Colonic mucosa (tissue), 4 donors: ENCODE measurements at regions not wholly inside any gene's neighbourhood (a gene's known extent, or its start where the extent isn't known, plus 50 kb on each side); places are given as distances from the start of the nearest gene placed in this dataset.

Experiments used
- DNase-seq: peaks from one replicate; pipeline ENCODE4 v3.0.0-alpha.2; 2020
- H3K27ac ChIP-seq: fragments of 200-600 bp; one replicate; pipeline ENCODE4 v1.8.0; 2021
- H3K27me3 ChIP-seq: fragments of 200-600 bp; one replicate; pipeline ENCODE4 v1.8.0; 2021
- H3K36me3 ChIP-seq: fragments of 200-600 bp; one replicate; pipeline ENCODE4 v1.8.0; 2021
- H3K4me1 ChIP-seq: fragments of 200-600 bp; one replicate; pipeline ENCODE4 v1.8.0; 2021; ENCODE audit warnings: mild to moderate bottlenecking
- H3K4me3 ChIP-seq: fragments of 200-600 bp; one replicate; pipeline ENCODE4 v1.8.0; 2021
- H3K9ac ChIP-seq, 2 donors: one replicate each; pipeline ENCODE4 v1.7.0; 2013; ENCODE audit warnings: control low read depth in 2 of 2, low read depth in 2 of 2, low read length in 2 of 2
- H3K9me3 ChIP-seq: fragments of 200-600 bp; one replicate; pipeline ENCODE4 v1.8.0; 2021
- CTCF ChIP-seq: fragments of 200-600 bp; IDR thresholded peaks from one replicate; pipeline ENCODE4 v1.8.0; 2022; ENCODE audit warnings: antibody characterized with exemption, mild to moderate bottlenecking
- intact Hi-C: fragments of 100-400 bp; cut with DNase I; formaldehyde crosslinking; loops from one replicate; pipeline ENCODE4 v1.14.1; 2022
- donor health status: healthy.
- donor health status: DM: no; HTN: no; CAD: no.
- donor health status: DM: no; HTN: no; CAD: no.

- H3K4me3 ChIP-seq: no peak overlapping the region
- H3K4me1 ChIP-seq: no peaks in the 10 kb centered on the region
- intact Hi-C loops: loop anchor here (10.0 kb wide), 2 partner anchors 279 to 1479 kb away; no protein-coding TSS in a partner anchor
- no peak overlapping the region for H3K9ac ChIP-seq
- no peak for DNase-seq
- H3K27ac ChIP-seq: no peak overlapping the region
- no peaks in the 10 kb centered on the region for H3K9me3 ChIP-seq
- H3K27me3 ChIP-seq: no peaks in the 10 kb centered on the region
- no peaks in the 10 kb centered on the region for H3K36me3 ChIP-seq
- no peak for TF ChIP-seq CTCF
Observed at GRCh38 chr21:28333578-28334075, 659.0 kb downstream of the LTN1 start.

- Histone ChIP-seq H3K4me3 (no peak overlapping the region), H3K9me3 (no peaks in the 10 kb centered on the region), H3K27ac (no peak overlapping the region), H3K9ac (no peak overlapping the region), H3K36me3 (no peaks in the 10 kb centered on the region), H3K4me1 (no peaks in the 10 kb centered on the region), H3K27me3 (no peaks in the 10 kb centered on the region)
- no peak for DNase-seq
- intact Hi-C loops: loop anchor here (10.0 kb wide), 2 partner anchors 278 to 1478 kb away; no protein-coding TSS in a partner anchor
- no peak for TF ChIP-seq CTCF
Observed at GRCh38 chr21:28332796-28333195, 659.9 kb downstream of the LTN1 start.

GRCh38 chr21:28325618-28326017 is 667.1 kb downstream of the LTN1 start:
- TF ChIP-seq CTCF: no peak
- Histone ChIP-seq H3K9me3 (no peaks in the 10 kb centered on the region), H3K36me3 (no peaks in the 10 kb centered on the region), H3K4me3 (no peak overlapping the region), H3K9ac (no peak overlapping the region), H3K27ac (no peak overlapping the region), H3K27me3 (no peaks in the 10 kb centered on the region), H3K4me1 (no peaks in the 10 kb centered on the region)
- DNase-seq: no peak
- intact Hi-C loops: no loop called here

GRCh38 chr21:28324690-28325089 is 668.0 kb downstream of the LTN1 start:
- Histone ChIP-seq H3K27me3 (no peaks in the 10 kb centered on the region), H3K27ac (no peak overlapping the region), H3K9ac (no peak overlapping the region), H3K4me3 (no peak overlapping the region), H3K9me3 (no peaks in the 10 kb centered on the region), H3K4me1 (no peaks in the 10 kb centered on the region), H3K36me3 (no peaks in the 10 kb centered on the region)
- TF ChIP-seq CTCF: no peak
- no peak for DNase-seq
- intact Hi-C loops: no loop called here

GRCh38 chr21:28317177-28317950 is 675.3 kb downstream of the LTN1 start:
- Histone ChIP-seq H3K27ac (no peak overlapping the region), H3K4me3 (no peak overlapping the region), H3K4me1 (no peaks in the 10 kb centered on the region), H3K36me3 (no peaks in the 10 kb centered on the region), H3K9ac (no peak overlapping the region), H3K27me3 (no peaks in the 10 kb centered on the region), H3K9me3 (no peaks in the 10 kb centered on the region)
- DNase-seq: no peak
- intact Hi-C loops: no loop called here
- TF ChIP-seq CTCF: no peak
